PC-3 (cell line): ENCODE measurements at regions not wholly inside any gene's neighbourhood (a gene's known extent, or its start where the extent isn't known, plus 50 kb on each side); places are given as distances from the start of the nearest gene placed in this dataset.

Source experiments
- ATAC-seq: fragments of 200-7000 bp; cut with Tn5 transposase; 2 replicates; pipeline ENCODE4 v1.9.1; 2020; ENCODE audit warnings: mild to moderate bottlenecking, moderate library complexity
- BruUV-seq: library from RNA; stranded (reverse); fragments of 400-500 nt; replicated peaks from 2 replicates; lab custom pipeline; 2021; lab: Mats Ljungman, UMichigan
- CTCF ChIA-PET: fragments of 300-600 bp; sonication (Branson Sonifier 250); formaldehyde crosslinking; loops from one replicate; lab custom pipeline; 2022; ENCODE audit warnings: antibody characterized with exemption; lab: Charles Lee
- POLR2A ChIA-PET: fragments of 300-600 bp; sonication (Branson Sonifier 250); formaldehyde crosslinking; loops from one replicate; lab custom pipeline; 2022; ENCODE audit warnings: antibody characterized with exemption; ENCODE audit not compliant: unreplicated experiment; lab: Charles Lee
- DNase-seq: peaks from one replicate; pipeline ENCODE4 v3.0.0-alpha.2; 2015
- H2AFZ ChIP-seq: fragments of 300-600 bp; sonication (generic); 2 replicates; pipeline ENCODE4 v1.6.0; 2016; ENCODE audit warnings: antibody characterized with exemption, low read length
- H3F3A ChIP-seq: fragments of 300-600 bp; sonication (generic); one replicate; pipeline ENCODE4 v1.6.0; 2017; ENCODE audit warnings: antibody characterized with exemption, low read length, control low read depth, mild to moderate bottlenecking; ENCODE audit not compliant: unreplicated experiment
- H3K27ac ChIP-seq: fragments of 300-600 bp; sonication (generic); 2 replicates; pipeline ENCODE4 v1.5.1; 2016; ENCODE audit warnings: mild to moderate bottlenecking, low read length
- H3K27me3 ChIP-seq: fragments of 300-600 bp; sonication (generic); 2 replicates; pipeline ENCODE4 v1.6.1; 2016; ENCODE audit warnings: low read length, mixed read lengths
- H3K36me3 ChIP-seq: fragments of 300-600 bp; sonication (generic); 2 replicates; pipeline ENCODE4 v1.6.1; 2016; ENCODE audit warnings: low read depth, mixed run types, low read length, mixed read lengths
- H3K4me1 ChIP-seq: fragments of 300-600 bp; sonication (generic); 2 replicates; pipeline ENCODE4 v1.5.1; 2016; ENCODE audit warnings: low read length; ENCODE audit not compliant: insufficient read depth
- H3K4me2 ChIP-seq: fragments of 300-600 bp; sonication (generic); 2 replicates; pipeline ENCODE4 v1.6.0; 2016; ENCODE audit warnings: low read length
- H3K4me3 ChIP-seq: fragments of 300-600 bp; sonication (generic); 2 replicates; pipeline ENCODE4 v1.5.1; 2016; ENCODE audit warnings: mild to moderate bottlenecking, low read length, mixed read lengths
- H3K79me2 ChIP-seq: fragments of 300-600 bp; sonication (generic); 2 replicates; pipeline ENCODE4 v1.6.1; 2017; ENCODE audit warnings: low read length, mixed read lengths
- H3K9ac ChIP-seq: fragments of 300-600 bp; sonication (generic); 2 replicates; pipeline ENCODE4 v1.6.0; 2016; ENCODE audit warnings: mild to moderate bottlenecking, low read length
- H3K9me2 ChIP-seq: fragments of 300-600 bp; sonication (generic); replicated peaks from 2 replicates; pipeline ENCODE4 v1.6.1; 2016; ENCODE audit warnings: mixed run types, low read length, mixed read lengths
- H3K9me3 ChIP-seq: fragments of 300-600 bp; sonication (generic); 2 replicates; pipeline ENCODE4 v1.6.1; 2016; ENCODE audit warnings: low read length, mixed read lengths
- H4K20me1 ChIP-seq: fragments of 300-600 bp; sonication (generic); 2 replicates; pipeline ENCODE4 v1.6.1; 2016; ENCODE audit warnings: low read length, mixed read lengths
- EZH2 ChIP-seq: fragments of 300-600 bp; sonication (generic); IDR thresholded peaks from one replicate; pipeline ENCODE4 v1.6.1; 2017; ENCODE audit warnings: antibody characterized with exemption, mild to moderate bottlenecking, low read length; ENCODE audit not compliant: unreplicated experiment
- EZH2phosphoT487 ChIP-seq: fragments of 300-600 bp; sonication (generic); IDR thresholded peaks from 2 replicates; pipeline ENCODE4 v1.6.1; 2018; ENCODE audit warnings: mild to moderate bottlenecking, antibody characterized with exemption, low read length, borderline replicate concordance
- intact Hi-C: fragments of 100-400 bp; cut with micrococcal nuclease; formaldehyde crosslinking; loops from 2 replicates; pipeline ENCODE4 v1.9.0; 2023
- TF ChIP-seq, protein P1 (sequence below): fragments of 300-600 bp; sonication (generic); conservative IDR thresholded peaks from 2 replicates; pipeline ENCODE4 v1.5.1; 2017; ENCODE audit warnings: antibody characterized with exemption, low read depth, mild to moderate bottlenecking, low read length

DNA sequence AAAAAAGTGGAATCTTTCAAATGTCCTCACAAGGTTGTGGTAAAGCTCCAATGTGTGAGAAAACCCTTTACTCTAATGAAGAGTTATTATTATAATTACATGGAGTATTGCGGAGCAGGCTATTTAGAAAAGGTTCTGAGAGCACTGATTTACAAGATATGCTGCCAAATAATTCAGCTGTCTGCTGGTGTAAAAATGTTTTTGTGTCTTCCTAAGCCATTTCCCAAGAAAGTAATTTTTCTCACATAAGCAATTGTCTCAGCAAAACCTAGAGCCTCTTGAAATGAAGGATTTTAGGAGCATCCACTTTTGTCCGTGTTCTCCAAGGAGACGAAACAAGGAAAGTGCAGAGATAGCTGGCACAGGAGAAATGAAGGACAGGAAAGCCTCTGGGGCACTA lies 229.6 kb upstream of the STARD13 start:
- no peaks in the 10 kb centered on the region for H3K9me3 ChIP-seq
- intact Hi-C loops: no loop called here
- no TSS peak for BruUV-seq
- no peak overlapping the region for H3K9ac ChIP-seq
- H3K27me3 ChIP-seq: no peaks in the 10 kb centered on the region
- ATAC-seq: no peak
- POLR2A ChIA-PET: no interaction called here
- no peak overlapping the region for H3K27ac ChIP-seq
- no peaks in the 10 kb centered on the region; the same call in 1 of the 2 replicates for H3K4me1 ChIP-seq
- H3K4me2 ChIP-seq: no peak overlapping the region
- H2AFZ ChIP-seq: no peak overlapping the region
- H3K9me2 ChIP-seq: no peaks in the 10 kb centered on the region
- no peaks in the 10 kb centered on the region for H3K36me3 ChIP-seq
- H3F3A ChIP-seq: no peaks in the 10 kb centered on the region
- H3K4me3 ChIP-seq: no peak overlapping the region
- TF ChIP-seq, protein P1, sequence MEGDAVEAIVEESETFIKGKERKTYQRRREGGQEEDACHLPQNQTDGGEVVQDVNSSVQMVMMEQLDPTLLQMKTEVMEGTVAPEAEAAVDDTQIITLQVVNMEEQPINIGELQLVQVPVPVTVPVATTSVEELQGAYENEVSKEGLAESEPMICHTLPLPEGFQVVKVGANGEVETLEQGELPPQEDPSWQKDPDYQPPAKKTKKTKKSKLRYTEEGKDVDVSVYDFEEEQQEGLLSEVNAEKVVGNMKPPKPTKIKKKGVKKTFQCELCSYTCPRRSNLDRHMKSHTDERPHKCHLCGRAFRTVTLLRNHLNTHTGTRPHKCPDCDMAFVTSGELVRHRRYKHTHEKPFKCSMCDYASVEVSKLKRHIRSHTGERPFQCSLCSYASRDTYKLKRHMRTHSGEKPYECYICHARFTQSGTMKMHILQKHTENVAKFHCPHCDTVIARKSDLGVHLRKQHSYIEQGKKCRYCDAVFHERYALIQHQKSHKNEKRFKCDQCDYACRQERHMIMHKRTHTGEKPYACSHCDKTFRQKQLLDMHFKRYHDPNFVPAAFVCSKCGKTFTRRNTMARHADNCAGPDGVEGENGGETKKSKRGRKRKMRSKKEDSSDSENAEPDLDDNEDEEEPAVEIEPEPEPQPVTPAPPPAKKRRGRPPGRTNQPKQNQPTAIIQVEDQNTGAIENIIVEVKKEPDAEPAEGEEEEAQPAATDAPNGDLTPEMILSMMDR: no peak
- TF ChIP-seq EZH2phosphoT487: no peak
- H3K79me2 ChIP-seq: no peaks in the 10 kb centered on the region
- DNase-seq: no peak
- no peaks in the 10 kb centered on the region for H4K20me1 ChIP-seq
- CTCF ChIA-PET: no interaction called here

DNA sequence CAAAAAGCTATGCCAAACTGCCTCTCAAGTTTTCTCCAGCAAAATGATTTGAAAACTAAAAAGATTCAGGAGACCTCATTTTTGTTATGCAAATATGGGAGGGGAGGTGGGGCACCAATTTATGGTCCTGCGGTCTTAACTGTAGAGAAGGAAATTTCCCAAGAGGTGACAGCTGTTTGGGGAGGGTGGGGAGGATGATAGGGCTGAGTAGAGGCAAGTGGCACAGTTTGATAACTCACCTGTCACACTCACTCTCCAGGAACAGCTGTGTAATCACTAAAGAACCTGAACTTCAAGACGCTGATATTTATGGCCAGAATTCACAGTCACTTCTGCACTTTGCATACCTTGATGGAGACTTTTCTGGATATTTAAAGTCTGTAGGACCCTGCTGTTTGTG lies 232.9 kb upstream of the STARD13 start:
- Histone ChIP-seq H3K9ac (no peak overlapping the region), H3K79me2 (no peaks in the 10 kb centered on the region), H3K4me2 (no peak overlapping the region), H3K4me1 (no peaks in the 10 kb centered on the region), H3F3A (no peaks in the 10 kb centered on the region), H3K27me3 (no peaks in the 10 kb centered on the region), H3K4me3 (no peak overlapping the region), H3K9me2 (no peaks in the 10 kb centered on the region), H3K27ac (no peak overlapping the region), H4K20me1 (no peaks in the 10 kb centered on the region), H2AFZ (no peak overlapping the region), H3K36me3 (no peaks in the 10 kb centered on the region), H3K9me3 (no peaks in the 10 kb centered on the region)
- intact Hi-C loops: no loop called here
- TF ChIP-seq EZH2phosphoT487 (no peak), EZH2 (no peak)
- TF ChIP-seq, protein P1: no peak
- ATAC-seq (no peak), DNase-seq (no peak)
- ChIA-PET POLR2A (no interaction called here), CTCF (no interaction called here)
- BruUV-seq: no TSS peak

DNA sequence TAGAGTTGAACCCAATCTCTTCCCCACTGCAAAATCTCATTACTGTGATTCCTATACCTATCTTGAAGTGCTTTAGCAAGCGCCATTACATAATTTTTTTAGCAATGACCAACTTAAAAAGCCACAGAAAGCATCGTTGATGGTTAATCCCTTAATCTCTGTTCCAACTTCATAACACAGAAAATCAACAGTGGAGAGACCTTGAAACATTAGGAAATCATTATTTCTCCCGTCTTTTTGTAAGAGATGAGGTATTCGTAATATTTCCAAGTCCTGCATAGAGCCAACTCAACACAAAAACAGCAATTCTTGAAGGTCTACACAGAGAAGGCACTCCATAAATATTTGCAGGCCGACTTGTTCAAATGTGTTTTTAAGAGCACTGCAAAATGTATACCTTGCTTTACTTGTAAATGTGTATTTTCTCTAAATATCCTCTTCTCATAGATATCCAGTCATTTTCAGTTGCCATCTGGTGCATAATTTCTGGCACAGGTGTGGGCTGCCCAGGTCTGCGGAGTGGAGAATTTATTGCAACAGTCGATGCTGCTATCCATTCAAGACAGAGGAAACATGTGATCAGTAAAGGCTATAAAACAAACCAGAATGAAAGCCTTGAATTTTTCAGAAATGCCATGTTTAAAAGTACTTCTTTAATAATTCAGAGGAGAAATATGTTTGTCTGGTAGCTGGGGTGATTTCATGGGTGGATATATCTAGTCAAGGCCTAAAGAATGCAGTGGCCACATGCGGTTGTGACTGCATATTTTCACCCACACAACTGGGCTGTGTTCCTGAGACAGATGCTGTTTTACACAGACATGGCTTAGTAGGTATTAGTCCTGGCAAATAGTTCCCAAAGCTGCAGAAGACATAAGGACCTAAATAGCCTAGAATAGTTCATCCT lies 234.3 kb upstream of the STARD13 start:
- ATAC-seq (no peak), DNase-seq (no peak)
- H2AFZ ChIP-seq: no peak overlapping the region
- H3K36me3 ChIP-seq: no peaks in the 10 kb centered on the region
- no peaks in the 10 kb centered on the region for H3K79me2 ChIP-seq
- CTCF ChIA-PET: no interaction called here
- intact Hi-C loops: no loop called here
- no peak overlapping the region for H3K4me2 ChIP-seq
- POLR2A ChIA-PET: no interaction called here
- H4K20me1 ChIP-seq: no peaks in the 10 kb centered on the region
- H3K9me2 ChIP-seq: no peaks in the 10 kb centered on the region
- H3K4me1 ChIP-seq: peaks cover 13% of the 10 kb centered on the region
- TF ChIP-seq EZH2 (no peak), EZH2phosphoT487 (no peak)
- TF ChIP-seq, protein P1: no peak
- no peak overlapping the region for H3K9ac ChIP-seq
- no peaks in the 10 kb centered on the region for H3K9me3 ChIP-seq
- no TSS peak for BruUV-seq
- no peak overlapping the region for H3K27ac ChIP-seq
- no peaks in the 10 kb centered on the region for H3F3A ChIP-seq
- no peak overlapping the region for H3K4me3 ChIP-seq
- no peaks in the 10 kb centered on the region for H3K27me3 ChIP-seq
